GM12873 (cell line): ENCODE measurements at regions not wholly inside any gene's neighbourhood (a gene's known extent, or its start where the extent isn't known, plus 50 kb on each side); places are given as distances from the start of the nearest gene placed in this dataset.

Source experiments
- TF ChIP-seq, protein P1 (sequence below): IDR thresholded peaks from 2 replicates; pipeline ENCODE4 v1.5.1; 2012; ENCODE audit warnings: low read depth, mild to moderate bottlenecking, moderate library complexity, low read length, control low read depth; ENCODE audit not compliant: insufficient read depth; ENCODE audit errors: missing control alignments

GRCh38 chr1:60813071-60813470 lies 269.3 kb upstream of the NFIA start:
- TF ChIP-seq, protein P1, sequence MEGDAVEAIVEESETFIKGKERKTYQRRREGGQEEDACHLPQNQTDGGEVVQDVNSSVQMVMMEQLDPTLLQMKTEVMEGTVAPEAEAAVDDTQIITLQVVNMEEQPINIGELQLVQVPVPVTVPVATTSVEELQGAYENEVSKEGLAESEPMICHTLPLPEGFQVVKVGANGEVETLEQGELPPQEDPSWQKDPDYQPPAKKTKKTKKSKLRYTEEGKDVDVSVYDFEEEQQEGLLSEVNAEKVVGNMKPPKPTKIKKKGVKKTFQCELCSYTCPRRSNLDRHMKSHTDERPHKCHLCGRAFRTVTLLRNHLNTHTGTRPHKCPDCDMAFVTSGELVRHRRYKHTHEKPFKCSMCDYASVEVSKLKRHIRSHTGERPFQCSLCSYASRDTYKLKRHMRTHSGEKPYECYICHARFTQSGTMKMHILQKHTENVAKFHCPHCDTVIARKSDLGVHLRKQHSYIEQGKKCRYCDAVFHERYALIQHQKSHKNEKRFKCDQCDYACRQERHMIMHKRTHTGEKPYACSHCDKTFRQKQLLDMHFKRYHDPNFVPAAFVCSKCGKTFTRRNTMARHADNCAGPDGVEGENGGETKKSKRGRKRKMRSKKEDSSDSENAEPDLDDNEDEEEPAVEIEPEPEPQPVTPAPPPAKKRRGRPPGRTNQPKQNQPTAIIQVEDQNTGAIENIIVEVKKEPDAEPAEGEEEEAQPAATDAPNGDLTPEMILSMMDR: no peak

GRCh38 chr1:60809204-60809980 lies 273.0 kb upstream of the NFIA start:
- TF ChIP-seq, protein P1: no peak

DNA sequence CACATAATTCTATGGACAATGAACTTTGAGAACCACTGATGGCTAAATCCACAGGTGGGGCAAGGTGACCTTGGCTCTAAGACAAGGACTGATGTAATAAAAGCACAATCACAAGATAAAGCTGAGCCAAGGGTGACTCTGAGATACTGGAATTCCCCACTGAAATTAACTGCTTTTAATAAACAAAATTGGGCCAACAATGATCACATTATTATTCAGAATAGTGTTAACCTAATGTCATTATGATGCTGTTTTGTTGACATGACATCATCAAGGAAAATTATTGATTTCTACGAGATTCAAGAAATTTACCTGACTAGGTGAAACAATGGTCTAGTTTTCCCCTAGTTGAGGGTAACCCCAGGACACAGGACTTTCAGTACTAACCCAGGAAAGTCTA lies 273.7 kb upstream of the NFIA start:
- TF ChIP-seq, protein P1: no peak

GRCh38 chr1:60802884-60803283 lies 279.5 kb upstream of the NFIA start:
- TF ChIP-seq, protein P1: no peak

GRCh38 chr1:60797351-60797750 lies 285.0 kb upstream of the NFIA start:
- TF ChIP-seq, protein P1: no peak

- TF ChIP-seq, protein P1: no peak
Observed at GRCh38 chr1:60791226-60791625, 291.1 kb upstream of the NFIA start.

DNA sequence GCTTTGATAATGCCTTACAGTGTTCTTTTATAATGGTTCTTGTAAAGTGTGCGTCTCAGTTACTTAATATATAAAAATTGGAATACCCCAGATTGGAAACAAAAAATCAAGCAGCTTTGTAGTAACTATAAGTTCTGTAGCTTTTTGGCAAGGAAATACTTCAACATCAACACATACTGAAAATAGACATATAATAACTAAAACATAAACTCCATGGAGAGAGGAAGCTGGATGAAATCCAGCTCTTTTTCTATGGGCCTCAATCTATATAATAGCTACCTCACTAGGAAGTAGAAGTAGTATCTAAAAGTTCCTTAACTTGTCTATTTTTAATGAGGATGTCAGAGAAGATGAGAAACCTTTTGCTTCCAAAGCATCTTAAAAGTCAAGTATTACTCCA lies 313.3 kb upstream of the NFIA start:
- TF ChIP-seq, protein P1: no peak

DNA sequence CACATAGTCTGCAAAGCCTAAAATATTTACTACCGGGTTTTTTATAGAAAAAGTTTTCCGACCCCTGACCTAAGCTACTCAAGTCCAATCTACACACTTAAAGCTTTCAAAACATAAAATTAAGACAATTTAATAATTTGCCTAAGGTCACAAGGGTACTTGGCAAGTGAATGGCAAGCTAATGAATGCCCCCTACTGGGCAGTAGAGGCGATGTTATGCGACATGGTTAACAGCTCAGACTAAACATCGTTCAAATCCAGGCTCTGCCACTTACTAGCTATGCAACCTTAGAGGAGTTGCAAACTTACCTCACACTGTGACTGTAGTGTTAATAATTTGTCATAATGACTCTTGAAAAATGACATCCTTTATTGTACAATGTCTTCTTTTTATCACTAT lies 317.2 kb upstream of the NFIA start:
- TF ChIP-seq, protein P1: peak; percentile 71
